Ishikawa (cell line): ENCODE measurements at regions not wholly inside any gene's neighbourhood (a gene's known extent, or its start where the extent isn't known, plus 50 kb on each side); places are given as distances from the start of the nearest gene placed in this dataset.

ENCODE experiments used
- CEBPB ChIP-seq: IDR thresholded peaks from 2 replicates; pipeline ENCODE4 v1.6.1; 2012
- CREB1 ChIP-seq: IDR thresholded peaks from 2 replicates; pipeline ENCODE4 v1.6.1; 2012; ENCODE audit warnings: low read depth
- EGR1 ChIP-seq: IDR thresholded peaks from 2 replicates; pipeline ENCODE4 v1.6.1; 2012
- EP300 ChIP-seq: IDR thresholded peaks from 2 replicates; pipeline ENCODE4 v1.6.1; 2012; ENCODE audit warnings: borderline replicate concordance
- FOXM1 ChIP-seq: IDR thresholded peaks from 2 replicates; pipeline ENCODE4 v1.6.1; 2012; ENCODE audit warnings: low read depth, borderline replicate concordance
- NFIC ChIP-seq: IDR thresholded peaks from 2 replicates; pipeline ENCODE4 v1.6.1; 2012
- RAD21 ChIP-seq: IDR thresholded peaks from 2 replicates; pipeline ENCODE4 v1.6.1; 2012; ENCODE audit warnings: low read depth
- TAF1 ChIP-seq: IDR thresholded peaks from 2 replicates; pipeline ENCODE4 v1.6.1; 2012; ENCODE audit warnings: low read depth, mild to moderate bottlenecking
- TCF12 ChIP-seq: IDR thresholded peaks from 2 replicates; pipeline ENCODE4 v1.6.1; 2012; ENCODE audit warnings: low read depth
- TEAD4 ChIP-seq: IDR thresholded peaks from 2 replicates; pipeline ENCODE4 v1.6.1; 2012
- YY1 ChIP-seq: IDR thresholded peaks from 2 replicates; pipeline ENCODE4 v1.6.1; 2012; ENCODE audit warnings: low read depth
- ZBTB7A ChIP-seq: IDR thresholded peaks from 2 replicates; pipeline ENCODE4 v1.6.1; 2012; ENCODE audit warnings: low read depth
- TF ChIP-seq, protein P1 (sequence below): IDR thresholded peaks from 2 replicates; pipeline ENCODE4 v1.6.1; 2012
- TF ChIP-seq, protein P2 (sequence below): IDR thresholded peaks from 2 replicates; pipeline ENCODE4 v1.6.1; 2012
- TF ChIP-seq, protein P3 (sequence below): IDR thresholded peaks from 2 replicates; pipeline ENCODE4 v1.6.1; 2012; ENCODE audit warnings: low read depth, mild to moderate bottlenecking

GRCh38 chr13:111595791-111596190 is 275.3 kb downstream of the TEX29 start:
- TF ChIP-seq ZBTB7A (no peak), NFIC (no peak), TCF12 (no peak), CREB1 (no peak), FOXM1 (no peak), TAF1 (no peak), CEBPB (no peak), TEAD4 (no peak), EP300 (no peak), RAD21 (no peak)
- TF ChIP-seq, protein P1, sequence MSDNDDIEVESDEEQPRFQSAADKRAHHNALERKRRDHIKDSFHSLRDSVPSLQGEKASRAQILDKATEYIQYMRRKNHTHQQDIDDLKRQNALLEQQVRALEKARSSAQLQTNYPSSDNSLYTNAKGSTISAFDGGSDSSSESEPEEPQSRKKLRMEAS, result no peak
- TF ChIP-seq, protein P2, sequence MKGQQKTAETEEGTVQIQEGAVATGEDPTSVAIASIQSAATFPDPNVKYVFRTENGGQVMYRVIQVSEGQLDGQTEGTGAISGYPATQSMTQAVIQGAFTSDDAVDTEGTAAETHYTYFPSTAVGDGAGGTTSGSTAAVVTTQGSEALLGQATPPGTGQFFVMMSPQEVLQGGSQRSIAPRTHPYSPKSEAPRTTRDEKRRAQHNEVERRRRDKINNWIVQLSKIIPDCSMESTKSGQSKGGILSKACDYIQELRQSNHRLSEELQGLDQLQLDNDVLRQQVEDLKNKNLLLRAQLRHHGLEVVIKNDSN, result no peak

DNA sequence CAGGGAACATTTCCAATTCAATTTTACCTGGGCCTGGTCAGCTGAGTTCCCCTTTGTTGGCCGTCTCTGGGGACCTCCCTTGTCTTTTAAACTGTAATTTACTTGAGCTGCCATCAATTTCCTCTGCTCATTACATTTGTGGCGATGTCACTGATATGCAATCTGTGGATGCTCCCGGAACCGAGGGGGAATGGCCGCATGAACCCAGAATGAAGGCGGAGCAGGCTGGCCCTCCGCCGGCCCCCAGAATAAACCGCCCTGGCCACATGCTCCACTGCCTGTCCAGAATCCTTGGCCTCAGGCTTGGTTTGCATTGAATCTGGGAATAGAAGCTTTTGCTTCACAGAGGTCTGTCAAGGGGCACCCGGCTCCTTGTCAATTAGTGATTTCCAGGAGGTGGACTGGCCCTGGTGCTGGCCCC is 276.8 kb downstream of the TEX29 start:
- TF ChIP-seq CREB1 (no peak), EP300 (no peak), CEBPB (no peak), TCF12 (no peak), TAF1 (no peak), EGR1 (no peak), ZBTB7A (no peak), FOXM1 (no peak), TEAD4 (no peak), YY1 (no peak), NFIC (no peak), RAD21 (no peak)
- TF ChIP-seq, protein P1, result no peak
- TF ChIP-seq, protein P3, sequence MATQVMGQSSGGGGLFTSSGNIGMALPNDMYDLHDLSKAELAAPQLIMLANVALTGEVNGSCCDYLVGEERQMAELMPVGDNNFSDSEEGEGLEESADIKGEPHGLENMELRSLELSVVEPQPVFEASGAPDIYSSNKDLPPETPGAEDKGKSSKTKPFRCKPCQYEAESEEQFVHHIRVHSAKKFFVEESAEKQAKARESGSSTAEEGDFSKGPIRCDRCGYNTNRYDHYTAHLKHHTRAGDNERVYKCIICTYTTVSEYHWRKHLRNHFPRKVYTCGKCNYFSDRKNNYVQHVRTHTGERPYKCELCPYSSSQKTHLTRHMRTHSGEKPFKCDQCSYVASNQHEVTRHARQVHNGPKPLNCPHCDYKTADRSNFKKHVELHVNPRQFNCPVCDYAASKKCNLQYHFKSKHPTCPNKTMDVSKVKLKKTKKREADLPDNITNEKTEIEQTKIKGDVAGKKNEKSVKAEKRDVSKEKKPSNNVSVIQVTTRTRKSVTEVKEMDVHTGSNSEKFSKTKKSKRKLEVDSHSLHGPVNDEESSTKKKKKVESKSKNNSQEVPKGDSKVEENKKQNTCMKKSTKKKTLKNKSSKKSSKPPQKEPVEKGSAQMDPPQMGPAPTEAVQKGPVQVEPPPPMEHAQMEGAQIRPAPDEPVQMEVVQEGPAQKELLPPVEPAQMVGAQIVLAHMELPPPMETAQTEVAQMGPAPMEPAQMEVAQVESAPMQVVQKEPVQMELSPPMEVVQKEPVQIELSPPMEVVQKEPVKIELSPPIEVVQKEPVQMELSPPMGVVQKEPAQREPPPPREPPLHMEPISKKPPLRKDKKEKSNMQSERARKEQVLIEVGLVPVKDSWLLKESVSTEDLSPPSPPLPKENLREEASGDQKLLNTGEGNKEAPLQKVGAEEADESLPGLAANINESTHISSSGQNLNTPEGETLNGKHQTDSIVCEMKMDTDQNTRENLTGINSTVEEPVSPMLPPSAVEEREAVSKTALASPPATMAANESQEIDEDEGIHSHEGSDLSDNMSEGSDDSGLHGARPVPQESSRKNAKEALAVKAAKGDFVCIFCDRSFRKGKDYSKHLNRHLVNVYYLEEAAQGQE, result no peak
- TF ChIP-seq, protein P2, result no peak

GRCh38 chr13:111597618-111598017 is 277.2 kb downstream of the TEX29 start:
- TF ChIP-seq, protein P1, result no peak
- TF ChIP-seq RAD21 (no peak), NFIC (no peak), ZBTB7A (no peak), EGR1 (no peak), YY1 (no peak), EP300 (no peak), TEAD4 (no peak), FOXM1 (no peak), CREB1 (no peak), TAF1 (no peak), TCF12 (no peak), CEBPB (no peak)
- TF ChIP-seq, protein P3, result no peak
- TF ChIP-seq, protein P2, result no peak

DNA sequence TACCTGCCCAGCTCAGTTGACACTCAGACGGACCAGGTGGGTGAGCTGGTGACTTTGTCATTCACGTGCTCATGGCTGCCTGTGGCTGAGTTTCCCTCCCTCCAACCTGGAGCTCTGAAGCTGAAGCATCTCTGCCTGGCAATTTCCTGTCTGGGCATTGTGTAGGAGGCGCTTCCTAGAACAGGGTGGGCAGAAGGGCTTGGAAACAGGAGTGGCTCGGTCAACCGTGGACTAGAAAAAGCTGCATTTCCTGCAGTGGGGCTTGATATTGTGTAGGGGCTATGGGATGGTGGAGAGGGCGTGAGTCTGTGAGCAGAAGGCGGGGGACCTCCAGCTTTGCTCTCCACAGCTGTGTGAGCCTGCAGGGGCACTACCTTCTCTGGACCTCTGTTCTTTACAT is 278.3 kb downstream of the TEX29 start:
- no peak for TF ChIP-seq EGR1
- TF ChIP-seq RAD21, result no peak
- no peak for TF ChIP-seq CEBPB

DNA sequence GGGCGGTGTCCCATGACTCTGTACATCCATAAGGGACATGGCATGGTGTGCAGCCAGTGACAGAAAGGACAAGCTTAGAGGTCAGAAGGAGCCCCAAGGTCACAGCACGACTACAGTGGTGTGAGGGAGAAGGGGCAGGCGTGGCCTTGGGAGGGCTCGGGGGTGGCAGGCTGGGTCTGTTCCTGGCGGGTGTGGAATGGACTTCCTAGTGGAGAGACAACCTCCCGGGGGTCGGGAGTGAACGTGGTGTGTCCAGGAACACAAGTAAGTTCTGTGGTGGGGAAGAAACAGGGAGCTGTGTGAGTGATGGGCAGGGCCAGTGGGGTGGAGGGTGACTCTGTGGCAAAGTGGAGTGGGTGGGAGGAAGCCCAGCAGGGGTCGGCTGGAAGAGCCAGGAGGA is 279.3 kb downstream of the TEX29 start:
- TF ChIP-seq NFIC (no peak), ZBTB7A (no peak), EGR1 (no peak), CEBPB (no peak), CREB1 (no peak), TCF12 (no peak), EP300 (no peak)
- TF ChIP-seq, protein P1, result no peak

- no peak for TF ChIP-seq ZBTB7A
- TF ChIP-seq CEBPB, result no peak
- TF ChIP-seq, protein P2, result no peak
- TF ChIP-seq, protein P1, result no peak
- no peak for TF ChIP-seq FOXM1
- TF ChIP-seq CREB1, result no peak
- no peak for TF ChIP-seq EGR1
- TF ChIP-seq TAF1, result no peak
- no peak for TF ChIP-seq EP300
- no peak for TF ChIP-seq YY1
- TF ChIP-seq NFIC, result no peak
- TF ChIP-seq, protein P3, result no peak
- TF ChIP-seq RAD21, result no peak
- TF ChIP-seq TCF12, result no peak
- no peak for TF ChIP-seq TEAD4
These were observed 282.4 kb downstream of the TEX29 start for GRCh38 chr13:111602874-111603273.
